RPMI7951 (cell line): ENCODE measurements at regions not wholly inside any gene's neighbourhood (a gene's known extent, or its start where the extent isn't known, plus 50 kb on each side); places are given as distances from the start of the nearest gene placed in this dataset.
"Not testable (repeated sequence)": the region's sequence is repeated elsewhere in the genome, so short reads cannot be mapped to it uniquely, and the experiment has no call there.

Experiments
- DNase-seq: peaks from one replicate; pipeline ENCODE4 v3.0.0-alpha.2; 2012; ENCODE audit warnings: low read depth

GRCh38 chr6:115811541-115811940 is 249.2 kb downstream of the FRK start:
- no peak for DNase-seq

- no peak for DNase-seq
Observed at GRCh38 chr6:115798229-115798628, 262.5 kb downstream of the FRK start.

GRCh38 chr6:115796829-115797228 is 263.9 kb downstream of the FRK start:
- no peak for DNase-seq

GRCh38 chr6:115796061-115796460 is 264.6 kb downstream of the FRK start:
- peak; percentile 92 for DNase-seq

- peak; percentile 79 for DNase-seq
Observed at GRCh38 chr6:115783402-115784061, 277.2 kb downstream of the FRK start.

- DNase-seq = no peak
Observed at GRCh38 chr6:115782612-115783011, 278.1 kb downstream of the FRK start.

- DNase-seq = no peak
Observed at GRCh38 chr6:115773741-115774140, 286.9 kb downstream of the FRK start.

- no peak for DNase-seq
Observed at GRCh38 chr6:115770851-115771250, 289.8 kb downstream of the FRK start.

GRCh38 chr6:115768500-115768899 is 292.2 kb downstream of the FRK start:
- no peak for DNase-seq

GRCh38 chr6:115767931-115768330 is 292.8 kb downstream of the FRK start:
- DNase-seq = peak; percentile 68

GRCh38 chr6:115766745-115767462 is 293.8 kb downstream of the FRK start:
- DNase-seq = peak; percentile 24

GRCh38 chr6:115765966-115766365 is 294.7 kb downstream of the FRK start:
- DNase-seq = no peak

- DNase-seq = no peak
Observed at GRCh38 chr6:115759051-115759450, 301.6 kb downstream of the FRK start.

GRCh38 chr6:115753446-115753845 is 307.2 kb downstream of the FRK start:
- peak; percentile 55 for DNase-seq

- no peak for DNase-seq
Observed at GRCh38 chr6:115750946-115751345, 309.7 kb downstream of the FRK start.

GRCh38 chr6:115750292-115750691 is 310.4 kb downstream of the FRK start:
- DNase-seq = no peak

- no peak for DNase-seq
Observed at GRCh38 chr6:115747719-115748118, 313.0 kb downstream of the FRK start.

- not testable (repeated sequence) for DNase-seq
Observed at GRCh38 chr6:115746583-115746982, 314.1 kb downstream of the FRK start.

- DNase-seq = peak; percentile 15
Observed at GRCh38 chr6:115740907-115741306, 319.8 kb downstream of the FRK start.

- DNase-seq = no peak
Observed at GRCh38 chr6:115735610-115736009, 325.1 kb downstream of the FRK start.

- no peak for DNase-seq
Observed at GRCh38 chr6:115733426-115733825, 327.3 kb downstream of the FRK start.

GRCh38 chr6:115729036-115729435 is 331.7 kb downstream of the FRK start:
- peak; percentile 100 for DNase-seq

- DNase-seq = peak; percentile 82
Observed at GRCh38 chr6:115728171-115728570, 332.5 kb downstream of the FRK start.

- no peak for DNase-seq
Observed at GRCh38 chr6:115721564-115721963, 339.1 kb downstream of the FRK start.
